ENCODE measurements at regions not wholly inside any gene's neighbourhood (a gene's known extent, or its start where the extent isn't known, plus 50 kb on each side); places are given as distances from the start of the nearest gene placed in this dataset.

- TF ChIP-seq CTCF (IDR thresholded peaks at IDR 0.05; ENCODE audit: low read depth, low read length), result no peak
- no peak overlapping the region for H3K4me3 ChIP-seq (ENCODE audit: low read depth, low read length)
- in situ Hi-C loops (cut with HindIII; ENCODE audit: low sequenced_read_pairs), result no loop called here
- DNase-seq (ENCODE audit: low read depth, low spot score), result no peak
Observed at GRCh38 chr21:35606578-35606977, 453.7 kb downstream of the SETD4 start.

GRCh38 chr21:35606146-35606545, 454.2 kb downstream of the SETD4 start:
- no peak for TF ChIP-seq CTCF (IDR thresholded peaks at IDR 0.05; ENCODE audit: low read depth, low read length)
- in situ Hi-C loops (cut with HindIII; ENCODE audit: low sequenced_read_pairs), result no loop called here
- no peak overlapping the region for H3K4me3 ChIP-seq (ENCODE audit: low read depth, low read length)
- no peak for DNase-seq (ENCODE audit: low read depth, low spot score)

GRCh38 chr21:35603494-35603893, 456.8 kb downstream of the SETD4 start:
- no peak for TF ChIP-seq CTCF (IDR thresholded peaks at IDR 0.05; ENCODE audit: low read depth, low read length)
- no peak for DNase-seq (ENCODE audit: low read depth, low spot score)
- in situ Hi-C loops (cut with HindIII; ENCODE audit: low sequenced_read_pairs), result no loop called here
- H3K4me3 ChIP-seq (ENCODE audit: low read depth, low read length), result no peak overlapping the region

- no peak overlapping the region for H3K4me3 ChIP-seq (ENCODE audit: low read depth, low read length)
- no peak for DNase-seq (ENCODE audit: low read depth, low spot score)
- in situ Hi-C loops (cut with HindIII; ENCODE audit: low sequenced_read_pairs), result no loop called here
- TF ChIP-seq CTCF (IDR thresholded peaks at IDR 0.05; ENCODE audit: low read depth, low read length), result no peak
Observed at GRCh38 chr21:35602811-35603362, 457.4 kb downstream of the SETD4 start.

GRCh38 chr21:35601211-35601610, 459.1 kb downstream of the SETD4 start:
- no peak for DNase-seq (ENCODE audit: low read depth, low spot score)
- in situ Hi-C loops (cut with HindIII; ENCODE audit: low sequenced_read_pairs), result no loop called here
- no peak overlapping the region for H3K4me3 ChIP-seq (ENCODE audit: low read depth, low read length)
- no peak for TF ChIP-seq CTCF (IDR thresholded peaks at IDR 0.05; ENCODE audit: low read depth, low read length)

- in situ Hi-C loops (cut with HindIII; ENCODE audit: low sequenced_read_pairs), result no loop called here
- no peak overlapping the region for H3K4me3 ChIP-seq (ENCODE audit: low read depth, low read length)
- no peak for DNase-seq (ENCODE audit: low read depth, low spot score)
- TF ChIP-seq CTCF (IDR thresholded peaks at IDR 0.05; ENCODE audit: low read depth, low read length), result no peak
Observed at GRCh38 chr21:35599164-35599563, 461.2 kb downstream of the SETD4 start.
